Suprapubic skin (tissue), 4 donors: ENCODE measurements at regions not wholly inside any gene's neighbourhood (a gene's known extent, or its start where the extent isn't known, plus 50 kb on each side); places are given as distances from the start of the nearest gene placed in this dataset.

Experiments used
- CTCF ChIP-seq, 2 donors: fragments of 200-600 bp in 1 of 2; fragments of 450-650 bp in 1 of 2; sonication (generic) in 1 of 2; IDR thresholded peaks; one replicate each; pipeline ENCODE4 v1.5.1; 2016 to 2019; ENCODE audit warnings: antibody characterized with exemption in 2 of 2, mild to moderate bottlenecking in 1 of 2, moderate library complexity in 1 of 2
- POLR2A ChIP-seq, 2 donors: fragments of 450-650 bp; IDR thresholded peaks; one replicate each; pipeline ENCODE4 v1.6.1; 2017; ENCODE audit warnings: antibody characterized with exemption in 2 of 2, mild to moderate bottlenecking in 2 of 2, moderate library complexity in 2 of 2
- POLR2AphosphoS5 ChIP-seq, 3 donors: sonication (generic); formaldehyde crosslinking; IDR thresholded peaks; one replicate each; pipeline ENCODE4 v1.6.1; 2017; ENCODE audit warnings: antibody characterized with exemption in 3 of 3

- no peak for TF ChIP-seq CTCF (IDR thresholded peaks at IDR 0.05)
- no peak for TF ChIP-seq POLR2A (IDR thresholded peaks at IDR 0.05)
- TF ChIP-seq POLR2AphosphoS5 (IDR thresholded peaks at IDR 0.05), result no peak
Observed at GRCh38 chr12:19058235-19059021, 71.1 kb upstream of the PLEKHA5 start.
